Naive thymus-derived CD4-positive, alpha-beta T cell (primary cell): ENCODE measurements at regions not wholly inside any gene's neighbourhood (a gene's known extent, or its start where the extent isn't known, plus 50 kb on each side); places are given as distances from the start of the nearest gene placed in this dataset.
"Not testable (repeated sequence)": the region's sequence is repeated elsewhere in the genome, so short reads cannot be mapped to it uniquely, and the experiment has no call there.

Experiments used
- ATAC-seq: fragments of 150-1000 bp; cut with Tn5 transposase; 2 replicates; pipeline ENCODE4 v1.10.0; 2021; ENCODE audit warnings: mild to moderate bottlenecking, moderate library complexity
- CTCF ChIA-PET: fragments of 350-600 bp; sonication (Branson Sonifier 250); formaldehyde crosslinking; loops from one replicate; lab custom pipeline; 2021; ENCODE audit warnings: antibody characterized with exemption; lab: Charles Lee
- POLR2A ChIA-PET: fragments of 350-600 bp; sonication (Branson Sonifier 250); formaldehyde crosslinking; loops from one replicate; lab custom pipeline; 2021; ENCODE audit warnings: antibody characterized with exemption, inconsistent platforms; lab: Charles Lee
- DNase-seq, 9 donors: peaks; one replicate each; pipeline versions ENCODE4 v3.0.0 to v3.0.0-alpha.2; 2020 to 2022; ENCODE audit warnings: mixed read lengths in 1 of 9
- H3K27ac ChIP-seq: one replicate; pipeline ENCODE4 v1.7.0; 2013; ENCODE audit warnings: mild to moderate bottlenecking, low read depth, low read length, moderate library complexity
- H3K27me3 ChIP-seq, 2 donors: one replicate each; pipeline ENCODE4 v1.7.0; 2013; ENCODE audit warnings: low read length in 2 of 2, mild to moderate bottlenecking in 2 of 2, moderate library complexity in 2 of 2; ENCODE audit not compliant: control insufficient read depth in 2 of 2, insufficient read depth in 2 of 2
- H3K36me3 ChIP-seq, 3 experiments: 1 replicate in 2 of 3; 2 replicates in 1 of 3; pipeline ENCODE4 v1.7.0; 2013; ENCODE audit warnings: low read length in 3 of 3, mild to moderate bottlenecking in 3 of 3, moderate library complexity in 1 of 3; ENCODE audit not compliant: insufficient read depth in 3 of 3, control insufficient read depth in 2 of 3
- H3K4me1 ChIP-seq, 2 donors: one replicate each; pipeline ENCODE4 v1.7.0; 2013; ENCODE audit warnings: low read length in 2 of 2, mild to moderate bottlenecking in 2 of 2, moderate library complexity in 1 of 2; ENCODE audit not compliant: control insufficient read depth in 2 of 2, insufficient read depth in 2 of 2
- H3K4me3 ChIP-seq: 2 replicates; pipeline ENCODE4 v1.7.0; 2013; ENCODE audit warnings: mild to moderate bottlenecking, low read length
- H3K9me3 ChIP-seq, 3 experiments: 1 replicate in 2 of 3; 2 replicates in 1 of 3; pipeline ENCODE4 v1.7.0; 2013; ENCODE audit warnings: low read length in 3 of 3; ENCODE audit not compliant: control insufficient read depth in 2 of 3
- H3K27ac Mint-ChIP-seq, 9 donors: one replicate each; pipeline ENCODE4 v1.8.0; 2020 to 2022; ENCODE audit warnings: mixed read lengths in 9 of 9, mild to moderate bottlenecking in 8 of 9, moderate library complexity in 5 of 9, inconsistent platforms in 2 of 9
- H3K27me3 Mint-ChIP-seq, 5 donors: one replicate each; pipeline ENCODE4 v1.8.0; 2021 to 2022; ENCODE audit warnings: mixed read lengths in 5 of 5, mild to moderate bottlenecking in 1 of 5
- H3K36me3 Mint-ChIP-seq, 5 donors: one replicate each; pipeline ENCODE4 v1.8.0; 2020 to 2022; ENCODE audit warnings: mixed read lengths in 5 of 5, mild to moderate bottlenecking in 3 of 5, inconsistent platforms in 1 of 5
- H3K4me1 Mint-ChIP-seq, 7 donors: one replicate each; pipeline ENCODE4 v1.8.0; 2020 to 2022; ENCODE audit warnings: mixed read lengths in 7 of 7, mild to moderate bottlenecking in 3 of 7, inconsistent platforms in 1 of 7
- H3K4me3 Mint-ChIP-seq, 10 donors: one replicate each; pipeline ENCODE4 v1.8.0; 2020 to 2022; ENCODE audit warnings: mild to moderate bottlenecking in 10 of 10, mixed read lengths in 10 of 10, moderate library complexity in 6 of 10, inconsistent platforms in 2 of 10
- H3K9me3 Mint-ChIP-seq, 11 donors: one replicate each; pipeline ENCODE4 v1.8.0; 2020 to 2022; ENCODE audit warnings: mixed read lengths in 11 of 11, mild to moderate bottlenecking in 4 of 11, inconsistent platforms in 1 of 11, moderate library complexity in 1 of 11
- intact Hi-C, 2 donors: fragments of 100-400 bp; cut with micrococcal nuclease; formaldehyde crosslinking; loops; one replicate each; pipeline ENCODE4 v1.15.1; 2023

DNA sequence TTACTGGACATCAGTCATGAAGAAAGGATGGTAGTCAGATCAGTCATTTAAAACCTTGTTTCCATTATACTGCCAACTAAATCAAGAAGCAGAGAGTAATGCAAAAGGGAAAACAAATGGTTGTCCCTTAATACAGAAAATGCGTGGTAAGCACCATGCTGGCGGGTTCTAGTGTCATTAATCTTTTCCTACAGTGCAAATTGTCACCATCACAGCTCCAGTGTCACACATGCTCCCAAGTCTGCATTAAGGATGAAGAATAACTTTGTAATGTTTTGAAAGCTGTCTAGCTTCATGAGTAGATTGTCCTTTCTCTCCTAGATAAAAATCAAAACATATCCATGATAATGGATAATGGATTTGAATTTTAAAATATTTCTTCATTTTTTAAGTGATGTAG is 735.6 kb downstream of the EPHA7 start:
- Histone ChIP-seq H3K9me3 (no peaks in the 10 kb centered on the region), H3K4me1 (no peaks in the 10 kb centered on the region), H3K27ac (no peak overlapping the region), H3K27me3 (no peaks in the 10 kb centered on the region), H3K4me3 (no peak overlapping the region), H3K36me3 (no peaks in the 10 kb centered on the region)
- H3K9me3 Mint-ChIP-seq: peaks cover 0 to 6% (median 0%) of the 10 kb centered on the region in 11 donors
- POLR2A ChIA-PET: no interaction called here
- no peak for ATAC-seq
- CTCF ChIA-PET: no interaction called here
- intact Hi-C loops: no loop called here
- no peak overlapping the region for H3K27ac Mint-ChIP-seq
- no peaks in the 10 kb centered on the region for H3K4me1 Mint-ChIP-seq
- H3K4me3 Mint-ChIP-seq: no peak overlapping the region
- H3K36me3 Mint-ChIP-seq: no peaks in the 10 kb centered on the region
- DNase-seq: no peak
- H3K27me3 Mint-ChIP-seq: no peaks in the 10 kb centered on the region

GRCh38 chr6:92682516-92683398 is 736.6 kb downstream of the EPHA7 start:
- H3K36me3 ChIP-seq: no peaks in the 10 kb centered on the region
- no peaks in the 10 kb centered on the region for H3K27me3 Mint-ChIP-seq
- no peak overlapping the region for H3K4me3 ChIP-seq
- ATAC-seq: no peak
- H3K4me1 ChIP-seq: no peaks in the 10 kb centered on the region
- CTCF ChIA-PET: no interaction called here
- H3K4me3 Mint-ChIP-seq: no peak overlapping the region
- H3K27ac Mint-ChIP-seq: no peak overlapping the region
- peaks cover 0 to 8% (median 0%) of the 10 kb centered on the region in 11 donors for H3K9me3 Mint-ChIP-seq
- no peaks in the 10 kb centered on the region for H3K4me1 Mint-ChIP-seq
- no peaks in the 10 kb centered on the region for H3K27me3 ChIP-seq
- intact Hi-C loops: no loop called here
- no peak overlapping the region for H3K27ac ChIP-seq
- no peaks in the 10 kb centered on the region for H3K36me3 Mint-ChIP-seq
- DNase-seq: no peak
- no peaks in the 10 kb centered on the region for H3K9me3 ChIP-seq
- POLR2A ChIA-PET: no interaction called here

DNA sequence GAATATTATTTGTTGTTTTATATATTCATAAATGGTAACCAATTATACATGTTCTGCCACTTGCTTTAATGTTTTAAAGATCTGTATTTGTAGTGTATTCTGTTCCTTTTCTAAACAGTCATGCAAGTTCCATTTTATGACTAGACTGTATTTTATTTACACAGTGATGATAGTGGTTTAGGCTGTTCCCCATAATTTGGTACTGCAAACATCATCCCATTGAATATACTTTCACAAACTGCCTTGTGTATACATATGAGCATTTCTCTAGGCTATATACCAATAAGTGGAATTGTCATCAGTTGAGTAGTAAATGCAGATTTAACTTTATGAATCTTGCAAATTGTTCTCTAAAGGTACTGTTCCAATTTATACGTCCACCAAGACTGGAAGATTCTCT is 738.0 kb downstream of the EPHA7 start:
- peaks cover 0 to 12% (median 0%) of the 10 kb centered on the region in 11 donors for H3K9me3 Mint-ChIP-seq
- intact Hi-C loops: no loop called here
- ATAC-seq (no peak), DNase-seq (no peak)
- no peak overlapping the region for H3K27ac Mint-ChIP-seq
- no peaks in the 10 kb centered on the region for H3K27me3 Mint-ChIP-seq
- H3K36me3 ChIP-seq: no peaks in the 10 kb centered on the region
- H3K4me3 ChIP-seq: no peak overlapping the region
- H3K27me3 ChIP-seq: no peaks in the 10 kb centered on the region
- H3K4me3 Mint-ChIP-seq: no peak overlapping the region
- H3K4me1 Mint-ChIP-seq: no peaks in the 10 kb centered on the region
- POLR2A ChIA-PET: no interaction called here
- no peaks in the 10 kb centered on the region for H3K4me1 ChIP-seq
- no peaks in the 10 kb centered on the region for H3K36me3 Mint-ChIP-seq
- H3K27ac ChIP-seq: no peak overlapping the region
- CTCF ChIA-PET: no interaction called here
- no peaks in the 10 kb centered on the region for H3K9me3 ChIP-seq

GRCh38 chr6:92671462-92671861 is 747.9 kb downstream of the EPHA7 start:
- H3K36me3 ChIP-seq, H3K4me3 ChIP-seq, H3K27ac Mint-ChIP-seq, H3K4me1 Mint-ChIP-seq, DNase-seq, H3K4me1 ChIP-seq, H3K27me3 ChIP-seq, H3K36me3 Mint-ChIP-seq, H3K9me3 ChIP-seq, H3K27ac ChIP-seq, H3K27me3 Mint-ChIP-seq, CTCF ChIA-PET, POLR2A ChIA-PET, intact Hi-C loops, H3K4me3 Mint-ChIP-seq: not testable (repeated sequence)
- H3K9me3 Mint-ChIP-seq: peaks cover 0 to 16% (median 6%) of the 10 kb centered on the region in 11 donors
- ATAC-seq: peak; percentile 50

DNA sequence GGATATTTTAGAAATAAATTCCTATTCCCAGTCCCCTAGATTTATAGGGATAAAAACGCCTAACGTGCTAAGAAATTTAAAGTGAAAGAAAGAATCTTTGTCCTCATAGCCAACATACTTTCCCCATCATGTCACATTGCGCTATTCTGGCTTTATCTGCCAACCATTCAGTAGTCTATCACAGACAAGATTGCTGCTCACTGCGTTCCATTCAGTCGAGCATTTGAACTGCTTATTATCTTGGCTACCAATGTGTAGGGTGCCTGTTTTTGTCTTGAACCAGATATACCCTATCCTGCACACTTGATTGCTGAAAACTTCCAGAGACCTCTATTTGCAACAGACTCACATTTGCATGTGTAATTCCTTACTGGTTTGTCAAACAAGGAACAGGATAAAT is 751.5 kb downstream of the EPHA7 start:
- no peak overlapping the region for H3K27ac Mint-ChIP-seq
- no peak overlapping the region for H3K4me3 Mint-ChIP-seq
- Histone ChIP-seq H3K27ac (no peak overlapping the region), H3K36me3 (no peaks in the 10 kb centered on the region), H3K9me3 (no peaks in the 10 kb centered on the region), H3K4me1 (no peaks in the 10 kb centered on the region), H3K4me3 (no peak overlapping the region), H3K27me3 (no peaks in the 10 kb centered on the region)
- CTCF ChIA-PET: no interaction called here
- no peak for ATAC-seq
- peaks cover 0 to 5% (median 0%) of the 10 kb centered on the region in 7 donors for H3K4me1 Mint-ChIP-seq
- H3K9me3 Mint-ChIP-seq: peaks cover 0 to 12% (median 4%) of the 10 kb centered on the region in 11 donors
- no peaks in the 10 kb centered on the region for H3K36me3 Mint-ChIP-seq
- no peaks in the 10 kb centered on the region for H3K27me3 Mint-ChIP-seq
- intact Hi-C loops: no loop called here
- DNase-seq: no peak
- POLR2A ChIA-PET: no interaction called here

DNA sequence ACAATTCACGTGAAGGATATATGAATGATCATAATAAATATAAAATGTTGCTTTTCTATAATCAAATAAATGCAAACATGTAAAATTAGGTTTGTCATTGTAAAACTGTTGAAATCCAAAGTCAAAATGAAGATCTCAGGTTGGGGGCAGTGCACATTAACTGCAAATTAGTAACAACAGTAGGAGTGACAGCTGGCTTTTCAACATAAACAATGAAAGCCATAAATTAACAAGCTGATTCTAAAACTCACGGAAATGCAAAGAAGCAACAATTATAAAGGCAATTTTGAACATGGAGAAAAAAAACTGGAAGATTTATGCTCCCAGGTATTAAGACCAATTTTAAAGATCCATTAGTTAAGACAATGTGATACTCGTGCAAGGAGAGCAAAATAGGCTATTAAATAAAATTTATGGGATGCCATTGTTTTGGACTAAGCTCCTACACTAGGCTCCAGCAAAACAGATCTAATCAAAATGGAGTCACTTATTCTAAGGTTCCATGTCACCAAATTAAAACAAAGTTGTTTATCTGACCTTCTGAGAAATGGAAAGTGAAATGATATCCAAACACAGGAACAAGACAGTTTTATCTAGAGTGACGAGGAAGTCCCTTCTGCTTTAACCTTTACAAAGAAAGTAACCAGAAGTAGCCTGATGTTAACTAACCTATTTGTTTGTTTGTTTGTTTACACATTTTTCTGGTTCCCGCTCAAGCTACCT is 770.8 kb downstream of the EPHA7 start:
- Mint-ChIP-seq H3K9me3 (peaks cover 2 to 14% (median 6%) of the 10 kb centered on the region in 11 donors), H3K36me3 (no peaks in the 10 kb centered on the region), H3K4me1 (no peaks in the 10 kb centered on the region), H3K27ac (no peak overlapping the region), H3K4me3 (no peak overlapping the region), H3K27me3 (no peaks in the 10 kb centered on the region)
- H3K36me3 ChIP-seq: no peaks in the 10 kb centered on the region
- no peak overlapping the region for H3K27ac ChIP-seq
- H3K27me3 ChIP-seq: no peaks in the 10 kb centered on the region
- no peak for ATAC-seq
- DNase-seq: no peak
- ChIA-PET CTCF (no interaction called here), POLR2A (no interaction called here)
- no peak overlapping the region for H3K4me3 ChIP-seq
- intact Hi-C loops: no loop called here
- no peaks in the 10 kb centered on the region for H3K4me1 ChIP-seq
- H3K9me3 ChIP-seq: no peaks in the 10 kb centered on the region
